ENCODE measurements at regions not wholly inside any gene's neighbourhood (a gene's known extent, or its start where the extent isn't known, plus 50 kb on each side); places are given as distances from the start of the nearest gene placed in this dataset.
"Not testable (repeated sequence)": the region's sequence is repeated elsewhere in the genome, so short reads cannot be mapped to it uniquely, and the experiment has no call there.

- no peak for DNase-seq
These were observed 121.1 kb downstream of the PDCD6IP start for GRCh38 chr3:33919312-33920120.

DNA sequence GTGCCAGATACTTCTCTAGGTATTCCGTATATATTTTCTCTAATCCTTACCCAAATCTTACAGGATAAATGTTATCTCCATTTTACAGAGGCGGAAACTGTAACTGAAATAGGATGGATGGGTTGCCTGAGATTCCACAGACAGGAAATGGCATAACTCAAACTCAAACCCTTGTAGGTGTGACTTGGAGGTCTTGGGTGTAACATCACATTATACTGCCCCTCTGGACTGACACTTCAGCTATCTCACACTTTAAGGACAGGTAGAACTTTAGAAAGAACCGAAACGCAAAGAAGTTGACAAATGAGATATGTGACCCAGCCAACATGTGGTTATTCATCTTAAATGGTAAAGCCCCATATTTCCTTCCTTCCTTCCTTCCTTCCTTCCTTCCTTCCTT lies 122.1 kb downstream of the PDCD6IP start:
- DNase-seq = no peak

DNA sequence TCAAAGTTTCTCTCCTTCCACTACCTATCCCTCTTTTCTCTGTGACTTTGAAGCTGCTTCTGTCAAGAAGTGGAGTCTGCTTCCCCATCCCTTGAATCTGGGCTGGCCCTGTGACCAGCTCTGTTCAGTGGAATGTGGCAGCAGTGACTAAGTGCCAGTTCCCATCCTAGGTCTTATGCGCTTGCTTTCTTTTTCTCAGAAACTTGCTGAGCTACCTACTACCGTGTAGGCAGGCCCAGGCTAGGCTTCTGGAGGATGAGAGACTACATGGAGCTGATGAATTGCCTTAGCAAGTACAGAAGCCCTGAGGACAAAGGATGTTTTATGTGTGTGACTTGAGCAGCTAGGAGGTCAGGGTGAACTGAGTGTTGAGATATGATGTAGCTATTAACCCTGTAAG lies 123.2 kb downstream of the PDCD6IP start:
- DNase-seq = no peak

DNA sequence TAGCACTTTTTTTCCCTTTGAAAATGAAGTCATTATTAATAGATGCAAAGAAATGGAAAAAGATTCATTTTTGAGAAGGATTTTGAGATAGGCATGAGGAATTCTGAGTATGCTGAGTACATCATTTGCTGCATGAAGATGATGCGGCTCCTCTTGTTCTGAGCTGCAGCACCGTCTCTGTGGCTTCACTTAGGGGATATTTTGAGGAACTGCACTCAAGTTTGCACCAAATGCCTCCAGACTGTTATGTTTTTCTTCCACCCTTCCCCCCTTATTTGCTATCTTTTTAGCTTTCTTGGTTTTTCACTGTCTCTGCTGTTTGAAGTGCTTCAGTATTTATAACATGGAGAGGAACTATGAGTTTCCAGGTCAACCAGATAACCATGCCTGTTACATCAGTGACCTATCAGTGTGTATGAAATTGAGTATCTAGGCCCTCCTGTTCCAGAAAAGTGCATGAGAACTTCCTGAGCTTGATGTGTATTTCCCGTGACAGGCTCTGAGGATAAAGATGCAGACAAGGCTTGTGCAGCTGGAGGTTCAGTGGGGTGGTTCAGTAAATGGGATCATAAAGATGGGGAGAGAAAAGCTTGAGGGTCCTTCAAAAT lies 128.7 kb downstream of the PDCD6IP start:
- no peak for DNase-seq

DNA sequence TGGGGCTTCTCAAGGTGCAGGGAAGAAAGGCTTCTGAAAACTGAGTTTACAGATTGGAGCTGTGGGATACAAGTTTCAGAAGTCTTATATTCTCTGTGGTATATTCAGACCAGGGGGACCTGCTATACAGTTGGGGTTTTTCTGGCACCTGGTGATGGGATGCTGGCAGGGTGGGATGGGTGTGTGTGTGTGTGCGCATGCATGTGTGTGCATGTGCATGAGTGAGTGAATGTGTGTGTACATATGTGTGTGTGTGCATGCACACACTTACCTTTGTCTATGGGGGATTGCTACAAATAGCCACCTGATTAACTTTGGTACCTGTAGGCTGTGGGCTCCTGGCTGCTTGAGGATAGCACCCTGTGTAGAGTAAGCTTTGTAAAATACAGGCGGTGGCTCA lies 131.4 kb downstream of the PDCD6IP start:
- DNase-seq = no peak

GRCh38 chr3:33931512-33931911 lies 133.1 kb downstream of the PDCD6IP start:
- no peak for DNase-seq

DNA sequence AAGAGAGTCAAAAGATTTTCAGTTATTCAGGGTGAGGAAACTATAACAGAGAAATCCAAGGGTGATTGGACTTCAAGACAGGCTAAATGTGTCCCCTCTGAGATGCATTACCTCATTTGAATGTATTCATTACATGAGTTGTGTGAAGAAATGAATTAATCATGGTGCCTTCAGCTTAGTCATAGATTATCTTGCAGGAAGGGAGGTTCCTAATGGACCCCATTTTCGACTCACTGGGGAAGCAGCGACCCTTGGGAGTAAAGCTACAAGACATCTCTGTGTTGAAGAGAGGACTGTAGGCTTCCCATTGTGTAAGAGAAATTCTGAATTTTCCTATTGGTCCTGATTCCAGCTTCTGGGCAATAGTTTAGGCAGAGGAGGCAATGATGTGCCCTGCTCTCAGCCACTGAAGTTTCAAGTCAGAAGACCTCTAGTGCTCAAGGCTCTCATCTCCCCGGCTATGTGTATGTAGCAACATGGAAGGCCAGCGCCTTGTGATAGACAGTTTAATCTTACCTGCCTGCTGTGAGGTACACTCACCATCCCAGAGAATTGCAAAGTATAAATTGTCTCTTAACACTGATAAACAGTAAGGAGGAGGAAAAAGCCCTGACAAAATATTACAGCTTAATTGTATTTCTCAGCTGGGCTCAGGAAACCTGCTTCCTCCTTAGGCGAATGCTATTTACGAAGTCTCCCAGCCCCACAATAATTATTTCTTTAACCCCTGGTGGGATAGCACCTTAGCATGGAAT lies 133.8 kb downstream of the PDCD6IP start:
- no peak for DNase-seq

GRCh38 chr3:33936171-33936920 lies 137.9 kb downstream of the PDCD6IP start:
- DNase-seq = no peak

DNA sequence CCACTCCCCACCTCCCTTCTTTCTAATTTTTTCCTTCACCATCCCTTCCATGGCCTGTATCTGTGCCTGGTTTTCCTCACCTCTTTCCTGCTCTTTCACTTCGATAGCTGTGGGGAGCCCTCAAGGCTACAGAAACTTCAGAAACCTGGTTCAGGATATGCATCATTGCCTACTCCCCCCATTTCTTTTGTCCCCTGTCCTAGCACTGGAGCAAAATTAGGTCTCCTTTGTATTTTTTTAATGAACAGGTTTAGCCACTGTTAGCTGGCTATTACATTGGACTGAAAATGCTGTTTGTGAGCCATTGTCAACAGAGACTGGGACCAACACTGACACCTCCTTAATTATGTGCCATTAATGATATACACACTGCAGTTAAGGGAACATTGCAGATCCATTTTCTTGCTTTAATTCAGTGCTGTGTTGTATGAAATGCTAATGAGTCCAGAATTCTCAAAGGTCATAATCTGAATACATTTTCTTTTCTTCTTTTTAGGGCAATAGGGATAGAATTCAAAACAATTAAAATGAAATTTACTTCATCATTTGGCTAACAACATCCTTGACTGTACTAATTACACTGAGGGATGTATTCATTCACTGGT lies 138.6 kb downstream of the PDCD6IP start:
- no peak for DNase-seq

GRCh38 chr3:33937628-33938027 lies 139.2 kb downstream of the PDCD6IP start:
- no peak for DNase-seq

GRCh38 chr3:33940149-33940548 lies 141.7 kb downstream of the PDCD6IP start:
- no peak for DNase-seq

GRCh38 chr3:33940736-33941135 lies 142.3 kb downstream of the PDCD6IP start:
- no peak for DNase-seq

DNA sequence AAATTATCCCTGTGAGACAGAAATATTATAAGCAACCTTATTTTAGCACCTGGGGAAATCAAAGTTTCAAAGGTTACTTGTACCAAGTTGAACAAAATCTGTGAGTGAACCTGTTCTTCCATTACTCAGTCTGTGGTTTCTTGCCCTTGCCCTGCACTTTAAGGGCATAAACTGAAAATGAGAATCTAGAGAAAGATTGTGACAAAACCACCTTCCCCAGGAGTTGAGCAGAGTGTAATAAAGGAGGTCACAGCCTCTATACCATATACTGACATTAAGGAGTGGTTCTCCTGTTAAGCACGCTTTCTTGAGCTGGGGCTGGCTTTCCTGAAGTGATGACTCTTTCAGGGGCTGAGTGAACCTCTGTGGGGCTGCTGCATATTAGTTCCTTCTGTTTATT lies 143.4 kb downstream of the PDCD6IP start:
- DNase-seq = no peak

DNA sequence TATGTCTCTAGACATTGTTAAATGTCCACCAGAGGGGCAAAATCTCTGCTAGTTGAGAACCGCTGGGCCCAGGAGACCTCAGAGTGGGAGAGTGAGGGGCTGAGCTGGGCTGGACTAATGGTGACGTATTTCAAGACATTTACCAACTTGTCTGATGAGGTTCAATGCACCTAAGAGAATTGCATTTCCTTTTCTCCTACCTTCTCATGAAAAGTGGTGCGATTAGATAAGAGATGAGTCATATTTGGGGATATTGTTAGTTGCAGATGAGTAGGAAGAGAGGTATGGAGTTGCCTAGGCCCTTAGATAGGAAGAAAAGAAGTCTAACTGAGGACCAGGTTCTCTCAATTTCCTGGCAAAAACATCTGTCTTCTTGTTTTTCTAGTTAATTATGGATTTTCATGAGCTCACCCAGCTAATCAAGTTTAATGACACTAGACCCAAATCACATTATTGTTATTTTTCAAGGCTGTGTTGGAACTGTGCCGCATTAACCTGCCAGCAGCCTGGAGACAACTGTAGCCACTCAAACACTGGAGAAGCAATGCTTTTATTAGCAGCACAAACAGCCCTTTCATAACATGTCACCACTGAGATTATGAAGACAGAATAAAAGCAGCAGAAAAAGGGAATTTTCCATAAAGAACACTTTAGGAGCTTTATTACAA lies 144.2 kb downstream of the PDCD6IP start:
- no peak for DNase-seq

GRCh38 chr3:33943277-33943676 lies 144.8 kb downstream of the PDCD6IP start:
- no peak for DNase-seq

DNA sequence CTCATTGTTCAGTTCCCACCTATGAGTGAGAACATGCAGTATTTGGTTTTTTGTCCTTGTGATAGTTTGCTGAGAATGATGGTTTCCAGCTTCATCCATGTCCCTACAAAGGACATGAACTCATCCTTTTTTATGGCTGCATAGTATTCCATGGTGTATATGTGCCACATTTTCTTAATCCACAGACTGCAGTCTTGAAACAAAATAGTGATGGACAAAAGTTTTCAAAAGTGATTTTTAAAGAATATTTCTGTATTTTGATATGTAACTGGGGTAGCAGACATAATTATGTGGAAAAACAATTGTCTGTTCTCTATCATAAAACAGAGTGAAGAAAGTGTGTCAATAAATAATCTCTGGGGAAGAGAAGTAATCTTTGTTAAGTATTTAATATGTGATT lies 148.2 kb downstream of the PDCD6IP start:
- DNase-seq = not testable (repeated sequence)

- DNase-seq = no peak
These were observed 149.1 kb downstream of the PDCD6IP start for GRCh38 chr3:33947272-33948195.

DNA sequence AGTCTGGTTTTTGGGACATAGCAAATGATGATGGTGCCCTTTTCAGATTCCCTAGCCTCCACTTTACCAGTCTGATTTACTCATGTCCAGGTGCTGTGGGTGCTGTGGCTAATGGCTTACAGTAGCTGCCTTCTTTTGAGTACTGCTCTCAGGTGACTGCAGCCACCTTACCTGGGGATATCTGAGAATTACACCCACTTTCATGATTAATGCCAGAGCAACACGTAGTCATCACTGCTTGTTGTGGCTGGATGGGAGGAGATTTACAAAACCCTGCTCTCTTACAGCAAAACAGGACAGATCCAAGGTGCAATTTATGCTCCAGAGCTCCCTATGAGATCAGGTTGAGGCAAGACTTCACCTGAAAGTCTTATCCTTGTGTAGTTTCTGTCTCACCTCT lies 150.6 kb downstream of the PDCD6IP start:
- DNase-seq = no peak

- no peak for DNase-seq
These were observed 156.5 kb downstream of the PDCD6IP start for GRCh38 chr3:33954956-33955355.

DNA sequence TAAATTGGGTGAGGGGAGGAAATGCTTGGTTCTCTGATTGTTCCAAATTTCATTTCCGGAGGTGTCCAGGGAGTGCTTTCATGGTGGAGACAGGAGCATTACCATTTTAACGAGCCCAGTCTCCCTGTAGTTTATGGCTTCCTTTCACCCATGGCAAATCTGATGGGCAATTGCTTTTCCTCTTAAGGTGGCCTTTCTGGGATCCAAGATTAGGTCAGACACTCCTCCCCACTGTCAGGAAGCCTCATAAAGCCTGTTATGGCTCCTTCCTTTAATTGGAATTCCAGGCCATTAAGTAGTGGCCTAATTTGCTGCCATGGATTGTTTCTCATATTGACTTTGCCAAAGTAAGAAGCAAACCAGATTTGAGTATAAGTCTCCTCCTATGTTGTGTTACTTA lies 157.8 kb downstream of the PDCD6IP start:
- no peak for DNase-seq

- no peak for DNase-seq
These were observed 158.3 kb downstream of the PDCD6IP start for GRCh38 chr3:33956776-33957175.

All from activated CD8-positive, alpha-beta memory T cell treated with anti-CD3 and anti-CD28 coated beads, Interleukin-2, amount 50 U/mL, for 48 hours (primary cell).